Upper lobe of left lung (tissue), 6 donors: ENCODE measurements at regions not wholly inside any gene's neighbourhood (a gene's known extent, or its start where the extent isn't known, plus 50 kb on each side); places are given as distances from the start of the nearest gene placed in this dataset.

Experiments
- ATAC-seq, 2 donors: fragments of 200-7000 bp; cut with Tn5 transposase; one replicate each; pipeline ENCODE4 v1.9.1; 2022; ENCODE audit warnings: mild to moderate bottlenecking in 2 of 2, moderate library complexity in 2 of 2; ENCODE audit not compliant: low FRiP score in 2 of 2
- DNase-seq, 2 donors: peaks; one replicate each; pipeline ENCODE4 v3.0.0-alpha.2; 2019 to 2020
- H3K27ac ChIP-seq, 4 donors: fragments of 200-600 bp; sonication (generic); one replicate each; pipeline ENCODE4 v1.5.1; 2016 to 2019
- H3K27me3 ChIP-seq, 4 donors: fragments of 200-600 bp; sonication (generic); one replicate each; pipeline ENCODE4 v1.5.1; 2017 to 2019
- H3K36me3 ChIP-seq, 4 donors: fragments of 200-600 bp; sonication (generic); one replicate each; pipeline ENCODE4 v1.5.1; 2016 to 2019
- H3K4me1 ChIP-seq, 4 donors: fragments of 200-600 bp; sonication (generic); one replicate each; pipeline ENCODE4 v1.5.1; 2018 to 2019
- H3K4me3 ChIP-seq, 4 donors: fragments of 200-600 bp; sonication (generic); one replicate each; pipeline ENCODE4 v1.5.1; 2017 to 2019; ENCODE audit warnings: mild to moderate bottlenecking in 2 of 4, moderate library complexity in 1 of 4
- H3K9me3 ChIP-seq, 4 donors: fragments of 200-600 bp; sonication (generic); one replicate each; pipeline ENCODE4 v1.5.1; 2018 to 2019
- EP300 ChIP-seq, 4 donors: sonication (generic); formaldehyde crosslinking; IDR thresholded peaks; one replicate each; pipeline ENCODE4 v1.5.1; 2017; ENCODE audit warnings: antibody characterized with exemption in 4 of 4, control low read depth in 2 of 4
- POLR2A ChIP-seq, 4 donors: fragments of 450-650 bp; IDR thresholded peaks; one replicate each; pipeline ENCODE4 v1.5.1; 2016 to 2017; ENCODE audit warnings: antibody characterized with exemption in 4 of 4, mild to moderate bottlenecking in 2 of 4
- POLR2AphosphoS5 ChIP-seq, 2 donors: sonication (generic); formaldehyde crosslinking; IDR thresholded peaks; one replicate each; pipeline ENCODE4 v1.5.1; 2017; ENCODE audit warnings: antibody characterized with exemption in 2 of 2
- WGBS, 2 donors: methylation state at CpG; one replicate each; pipeline ENCODE4 v1.1.5; 2017 to 2018; 5-methylcytosine and 5-hydroxymethylcytosine counted together
- TF ChIP-seq, protein P1 (sequence below), 6 experiments: fragments of 450-650 bp in 4 of 6; fragments of 200-600 bp in 2 of 6; sonication (generic) in 2 of 6; IDR thresholded peaks; one replicate each; pipeline ENCODE4 v1.5.1; 2016 to 2019; ENCODE audit warnings: antibody characterized with exemption in 6 of 6
- donor health status: DM: no; HTN: no; CAD: no; lungs with moderate emphysema.
- donor health status: DM: no; HTN: yes; CAD: no; lungs with severe emphysema.

- Histone ChIP-seq H3K9me3 (no peaks in the 10 kb centered on the region), H3K27me3 (no peaks in the 10 kb centered on the region), H3K4me1 (no peaks in the 10 kb centered on the region), H3K4me3 (no peak overlapping the region), H3K36me3 (no peaks in the 10 kb centered on the region), H3K27ac (no peak overlapping the region)
- no peak for DNase-seq
- 33 to 35% methylated on average over 5 to 9 of the region's 9 CpGs for WGBS, 2 donors
- TF ChIP-seq, protein P1, sequence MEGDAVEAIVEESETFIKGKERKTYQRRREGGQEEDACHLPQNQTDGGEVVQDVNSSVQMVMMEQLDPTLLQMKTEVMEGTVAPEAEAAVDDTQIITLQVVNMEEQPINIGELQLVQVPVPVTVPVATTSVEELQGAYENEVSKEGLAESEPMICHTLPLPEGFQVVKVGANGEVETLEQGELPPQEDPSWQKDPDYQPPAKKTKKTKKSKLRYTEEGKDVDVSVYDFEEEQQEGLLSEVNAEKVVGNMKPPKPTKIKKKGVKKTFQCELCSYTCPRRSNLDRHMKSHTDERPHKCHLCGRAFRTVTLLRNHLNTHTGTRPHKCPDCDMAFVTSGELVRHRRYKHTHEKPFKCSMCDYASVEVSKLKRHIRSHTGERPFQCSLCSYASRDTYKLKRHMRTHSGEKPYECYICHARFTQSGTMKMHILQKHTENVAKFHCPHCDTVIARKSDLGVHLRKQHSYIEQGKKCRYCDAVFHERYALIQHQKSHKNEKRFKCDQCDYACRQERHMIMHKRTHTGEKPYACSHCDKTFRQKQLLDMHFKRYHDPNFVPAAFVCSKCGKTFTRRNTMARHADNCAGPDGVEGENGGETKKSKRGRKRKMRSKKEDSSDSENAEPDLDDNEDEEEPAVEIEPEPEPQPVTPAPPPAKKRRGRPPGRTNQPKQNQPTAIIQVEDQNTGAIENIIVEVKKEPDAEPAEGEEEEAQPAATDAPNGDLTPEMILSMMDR (IDR thresholded peaks at IDR 0.05) = peak in 3 of 6 experiments; percentile 18 to 35 (median 19)
- no peak for TF ChIP-seq EP300 (IDR thresholded peaks at IDR 0.05)
- no peak for ATAC-seq
Observed at GRCh38 chrX:94058728-94059382, 384.8 kb downstream of the FAM133A start.

DNA sequence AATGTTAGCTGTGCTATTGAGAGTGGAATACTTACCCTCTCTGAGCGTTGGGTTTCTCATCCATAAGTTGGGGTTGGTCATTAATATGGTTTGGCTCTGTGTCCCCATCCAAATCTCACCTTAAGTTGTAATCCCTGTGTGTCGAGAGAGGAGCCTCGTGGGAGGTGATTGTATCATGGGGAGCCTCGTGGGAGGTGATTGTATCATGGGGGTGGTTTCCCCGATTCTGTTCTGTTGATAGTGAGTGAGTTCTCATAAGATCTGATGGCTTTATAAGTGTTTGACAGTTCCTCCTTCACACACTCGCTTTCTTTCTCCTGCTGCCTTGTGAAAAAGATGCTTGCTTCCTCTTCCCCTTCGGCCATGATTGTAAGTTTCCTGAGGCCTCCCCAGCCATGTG, 391.1 kb downstream of the FAM133A start:
- no peak for ATAC-seq
- Histone ChIP-seq H3K27ac (no peak overlapping the region), H3K27me3 (no peaks in the 10 kb centered on the region), H3K36me3 (no peaks in the 10 kb centered on the region), H3K4me1 (no peaks in the 10 kb centered on the region), H3K4me3 (no peak overlapping the region), H3K9me3 (no peaks in the 10 kb centered on the region)
- WGBS, 2 donors = 73% methylated on average over 4 to 7 of the region's 7 CpGs
- no peak for DNase-seq
- TF ChIP-seq, protein P1 (IDR thresholded peaks at IDR 0.05) = no peak
- TF ChIP-seq EP300 (IDR thresholded peaks at IDR 0.05) (no peak), POLR2A (IDR thresholded peaks at IDR 0.05) (no peak), POLR2AphosphoS5 (IDR thresholded peaks at IDR 0.05) (no peak)

DNA sequence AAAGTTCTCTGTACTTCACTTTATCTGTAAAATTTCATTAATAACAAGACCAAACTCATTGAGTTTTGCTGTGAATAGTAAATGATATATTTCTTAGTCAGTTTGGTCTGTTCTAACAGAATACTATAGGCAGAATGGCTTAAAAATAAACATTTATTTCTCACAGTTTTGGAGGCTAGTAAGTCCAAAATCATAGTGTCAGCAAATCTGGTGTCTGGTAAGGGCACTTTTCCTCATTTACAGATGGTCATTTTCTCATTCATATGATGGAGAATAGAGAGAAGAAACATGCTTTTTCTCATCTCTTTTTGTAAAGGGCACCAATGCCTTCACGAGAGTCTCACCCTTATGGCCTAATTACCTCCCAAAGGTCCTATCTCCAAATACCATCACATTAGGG, 415.1 kb downstream of the FAM133A start:
- Histone ChIP-seq H3K27ac (no peak overlapping the region), H3K9me3 (no peaks in the 10 kb centered on the region), H3K36me3 (no peaks in the 10 kb centered on the region), H3K4me3 (no peak overlapping the region), H3K27me3 (no peaks in the 10 kb centered on the region), H3K4me1 (no peaks in the 10 kb centered on the region)
- no peak for TF ChIP-seq POLR2A (IDR thresholded peaks at IDR 0.05)
- TF ChIP-seq, protein P1 (IDR thresholded peaks at IDR 0.05) = no peak
- no peak for TF ChIP-seq POLR2AphosphoS5 (IDR thresholded peaks at IDR 0.05)
- no peak for TF ChIP-seq EP300 (IDR thresholded peaks at IDR 0.05)
- DNase-seq (no peak), ATAC-seq (no peak)
- WGBS, 2 donors = 73% methylated on average over 1 of the region's 1 CpG; no CpG with 5 or more reads in 1 of the 2 donors

DNA sequence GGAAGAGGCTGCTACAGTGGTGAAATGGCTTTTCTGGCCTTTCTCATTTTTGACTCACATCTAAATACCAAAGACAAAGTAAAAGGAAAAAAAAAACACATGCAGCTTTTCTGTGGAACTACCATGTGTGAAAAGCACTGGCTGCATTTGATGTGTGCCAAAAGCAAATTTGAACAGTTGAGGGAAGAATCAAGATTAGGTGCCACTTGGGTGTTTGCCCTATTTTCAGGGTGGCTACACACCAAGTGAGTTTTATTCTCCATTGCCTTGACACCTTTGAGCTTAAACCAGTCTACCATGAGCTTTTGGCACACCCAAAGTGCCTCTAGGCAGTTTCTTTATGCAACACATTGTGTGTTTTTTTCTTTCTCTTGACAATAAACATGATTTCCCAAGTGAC, 423.9 kb downstream of the FAM133A start:
- Histone ChIP-seq H3K9me3 (no peaks in the 10 kb centered on the region), H3K4me3 (no peak overlapping the region), H3K27ac (no peak overlapping the region), H3K27me3 (no peaks in the 10 kb centered on the region), H3K36me3 (no peaks in the 10 kb centered on the region), H3K4me1 (no peaks in the 10 kb centered on the region)
- ATAC-seq = no peak
- no peak for DNase-seq
- TF ChIP-seq POLR2A (IDR thresholded peaks at IDR 0.05) = no peak
- TF ChIP-seq EP300 (IDR thresholded peaks at IDR 0.05) = no peak
- TF ChIP-seq POLR2AphosphoS5 (IDR thresholded peaks at IDR 0.05) = no peak
- TF ChIP-seq, protein P1 (IDR thresholded peaks at IDR 0.05) = no peak

DNA sequence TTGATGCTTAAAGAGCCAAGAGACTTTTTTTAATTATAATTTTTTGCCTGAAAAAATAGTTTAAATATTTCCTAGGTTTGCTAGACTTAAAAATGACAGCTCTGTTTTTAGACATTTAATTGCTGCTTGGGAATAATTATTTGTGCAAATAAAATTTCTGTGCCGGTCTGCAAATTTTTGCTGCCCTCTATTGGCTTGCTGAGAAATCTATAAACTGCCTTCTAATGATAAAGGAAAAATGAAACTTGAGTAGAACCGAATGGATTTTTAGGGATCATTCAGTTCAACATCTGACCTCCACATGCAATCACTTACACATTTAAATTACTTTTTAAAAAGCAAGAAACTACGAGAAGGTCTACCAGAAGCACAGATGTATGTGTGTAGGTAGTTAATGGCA, 434.0 kb downstream of the FAM133A start:
- WGBS, 2 donors = 24% methylated on average over 3 of the region's 3 CpGs; no CpG with 5 or more reads in 1 of the 2 donors
- ATAC-seq (no peak), DNase-seq (no peak)

More for the DNA sequence above, 434.0 kb downstream of the FAM133A start:
- no peaks in the 10 kb centered on the region for H3K4me1 ChIP-seq
- no peaks in the 10 kb centered on the region for H3K27me3 ChIP-seq
- H3K4me3 ChIP-seq = no peak overlapping the region
- H3K36me3 ChIP-seq = no peaks in the 10 kb centered on the region
- TF ChIP-seq POLR2AphosphoS5 (IDR thresholded peaks at IDR 0.05) (no peak), EP300 (IDR thresholded peaks at IDR 0.05) (no peak), POLR2A (IDR thresholded peaks at IDR 0.05) (no peak)
- TF ChIP-seq, protein P1 (IDR thresholded peaks at IDR 0.05) = no peak
- no peaks in the 10 kb centered on the region for H3K9me3 ChIP-seq
- H3K27ac ChIP-seq = no peak overlapping the region
